Astrocyte (in vitro differentiated cells and primary cell): ENCODE measurements at regions not wholly inside any gene's neighbourhood (a gene's known extent, or its start where the extent isn't known, plus 50 kb on each side); places are given as distances from the start of the nearest gene placed in this dataset.

Experiments used
- DNase-seq: peaks from one replicate; pipeline ENCODE4 v3.0.0-alpha.2; 2010; ENCODE audit warnings: low read depth
- FAIRE-seq: peaks from 2 replicates; lab custom pipeline; 2011; peaks lifted over from hg19 to GRCh38; lab: Jason Lieb, UNC
- H2AFZ ChIP-seq: 2 replicates; pipeline ENCODE4 v1.6.0; 2012; ENCODE audit warnings: low read depth, low read length, inconsistent platforms
- H3K27ac ChIP-seq: 2 replicates; pipeline ENCODE4 v1.5.1; 2011; ENCODE audit warnings: low read depth, low read length, inconsistent platforms
- H3K27me3 ChIP-seq: 2 replicates; pipeline ENCODE4 v1.6.0; 2011; ENCODE audit warnings: low read length, inconsistent platforms; ENCODE audit not compliant: insufficient read depth
- H3K36me3 ChIP-seq: 2 replicates; pipeline ENCODE4 v1.5.1; 2011; ENCODE audit warnings: low read length, inconsistent platforms; ENCODE audit not compliant: insufficient read depth
- H3K4me1 ChIP-seq: 2 replicates; pipeline ENCODE4 v1.5.1; 2011; ENCODE audit warnings: low read length, inconsistent platforms; ENCODE audit not compliant: insufficient read depth
- H3K4me2 ChIP-seq: 2 replicates; pipeline ENCODE4 v1.6.0; 2012; ENCODE audit warnings: low read length, inconsistent platforms
- H3K4me3 ChIP-seq: 2 replicates; pipeline ENCODE4 v1.5.1; 2011; ENCODE audit warnings: low read depth, mild to moderate bottlenecking, low read length, inconsistent platforms; ENCODE audit not compliant: insufficient read depth
- H3K79me2 ChIP-seq: 2 replicates; pipeline ENCODE4 v1.6.0; 2012; ENCODE audit warnings: mild to moderate bottlenecking, low read length, inconsistent platforms; ENCODE audit not compliant: insufficient read depth
- H3K9ac ChIP-seq: 2 replicates; pipeline ENCODE4 v1.6.0; 2012; ENCODE audit warnings: mild to moderate bottlenecking, low read length, inconsistent platforms
- H3K9me3 ChIP-seq: 2 replicates; pipeline ENCODE4 v1.5.1; 2012; ENCODE audit warnings: low read depth, mild to moderate bottlenecking, low read length, inconsistent platforms; ENCODE audit not compliant: insufficient read depth
- H4K20me1 ChIP-seq: 2 replicates; pipeline ENCODE4 v1.6.0; 2012; ENCODE audit warnings: low read length, inconsistent platforms; ENCODE audit not compliant: insufficient read depth
- H3K27ac Mint-ChIP-seq: one replicate; pipeline ENCODE4 v1.8.0; 2021; ENCODE audit warnings: mild to moderate bottlenecking, mixed read lengths; ENCODE audit not compliant: unreplicated experiment
- H3K27me3 Mint-ChIP-seq: one replicate; pipeline ENCODE4 v1.8.0; 2021; ENCODE audit warnings: low read depth, mixed read lengths; ENCODE audit not compliant: unreplicated experiment
- H3K36me3 Mint-ChIP-seq: one replicate; pipeline ENCODE4 v1.8.0; 2021; ENCODE audit warnings: low read depth, mixed read lengths; ENCODE audit not compliant: unreplicated experiment
- H3K4me1 Mint-ChIP-seq: one replicate; pipeline ENCODE4 v1.8.0; 2021; ENCODE audit warnings: low read depth, mixed read lengths; ENCODE audit not compliant: unreplicated experiment
- H3K4me3 Mint-ChIP-seq: one replicate; pipeline ENCODE4 v1.8.0; 2021; ENCODE audit warnings: mild to moderate bottlenecking, moderate library complexity, mixed read lengths; ENCODE audit not compliant: unreplicated experiment
- H3K9me3 Mint-ChIP-seq: one replicate; pipeline ENCODE4 v1.8.0; 2021; ENCODE audit warnings: mild to moderate bottlenecking, mixed read lengths; ENCODE audit not compliant: unreplicated experiment
- CTCF ChIP-seq: IDR thresholded peaks from 2 replicates; pipeline ENCODE4 v1.5.1; 2011; ENCODE audit warnings: low read depth, mild to moderate bottlenecking, inconsistent platforms, low read length, moderate library complexity; ENCODE audit not compliant: insufficient read depth
- EZH2 ChIP-seq: IDR thresholded peaks from 2 replicates; pipeline ENCODE4 v1.6.1; 2012; ENCODE audit warnings: mild to moderate bottlenecking, low read length, inconsistent platforms; ENCODE audit not compliant: insufficient read depth

GRCh38 chr15:69885173-69885955, 212.4 kb downstream of the TLE3 start:
- Mint-ChIP-seq H3K9me3 (peaks cover 10% of the 10 kb centered on the region), H3K4me1 (no peaks in the 10 kb centered on the region), H3K4me3 (no peak overlapping the region), H3K27ac (no peak overlapping the region), H3K27me3 (peaks cover 32% of the 10 kb centered on the region), H3K36me3 (peaks cover 4% of the 10 kb centered on the region)
- DNase-seq (peak; percentile 23), FAIRE-seq (no peak)
- Histone ChIP-seq H3K4me2 (peak overlapping the region; percentile 20), H3K27ac (no peak overlapping the region), H3K79me2 (no peaks in the 10 kb centered on the region), H3K4me1 (peaks cover 6% of the 10 kb centered on the region), H3K9ac (no peak overlapping the region), H3K27me3 (peaks cover 8% of the 10 kb centered on the region), H4K20me1 (no peaks in the 10 kb centered on the region), H2AFZ (no peak overlapping the region), H3K9me3 (no peaks in the 10 kb centered on the region), H3K36me3 (no peaks in the 10 kb centered on the region), H3K4me3 (no peak overlapping the region)
- TF ChIP-seq CTCF (no peak), EZH2 (no peak)

- Histone ChIP-seq H3K27ac (no peak overlapping the region), H3K4me1 (peaks cover 6% of the 10 kb centered on the region), H3K4me2 (no peak overlapping the region), H3K4me3 (no peak overlapping the region), H3K79me2 (no peaks in the 10 kb centered on the region), H4K20me1 (no peaks in the 10 kb centered on the region), H2AFZ (no peak overlapping the region), H3K27me3 (peaks cover 12% of the 10 kb centered on the region), H3K9me3 (no peaks in the 10 kb centered on the region), H3K36me3 (no peaks in the 10 kb centered on the region), H3K9ac (no peak overlapping the region)
- Mint-ChIP-seq H3K4me3 (no peak overlapping the region), H3K27ac (no peak overlapping the region), H3K9me3 (peaks cover 13% of the 10 kb centered on the region), H3K4me1 (no peaks in the 10 kb centered on the region), H3K27me3 (peaks cover 34% of the 10 kb centered on the region), H3K36me3 (peaks cover 4% of the 10 kb centered on the region)
- DNase-seq: no peak
- no peak for TF ChIP-seq CTCF
- no peak for TF ChIP-seq EZH2
- no peak for FAIRE-seq
These were observed 210.7 kb downstream of the TLE3 start for GRCh38 chr15:69887009-69887408.

- H3K4me3 ChIP-seq: no peak overlapping the region
- H3K36me3 Mint-ChIP-seq: peaks cover 4% of the 10 kb centered on the region
- H3K27me3 Mint-ChIP-seq: peaks cover 30% of the 10 kb centered on the region
- peaks cover 13% of the 10 kb centered on the region for H3K9me3 Mint-ChIP-seq
- no peak for TF ChIP-seq EZH2
- TF ChIP-seq CTCF: no peak
- no peak overlapping the region for H3K9ac ChIP-seq
- H4K20me1 ChIP-seq: no peaks in the 10 kb centered on the region
- no peaks in the 10 kb centered on the region for H3K9me3 ChIP-seq
- H3K4me2 ChIP-seq: no peak overlapping the region
- H2AFZ ChIP-seq: no peak overlapping the region
- no peaks in the 10 kb centered on the region for H3K4me1 Mint-ChIP-seq
- H3K4me1 ChIP-seq: peaks cover 6% of the 10 kb centered on the region
- H3K27me3 ChIP-seq: peaks cover 12% of the 10 kb centered on the region
- FAIRE-seq (no peak), DNase-seq (no peak)
- H3K4me3 Mint-ChIP-seq: no peak overlapping the region
- no peak overlapping the region for H3K27ac ChIP-seq
- H3K79me2 ChIP-seq: no peaks in the 10 kb centered on the region
- no peak overlapping the region for H3K27ac Mint-ChIP-seq
- H3K36me3 ChIP-seq: no peaks in the 10 kb centered on the region
These were observed 210.2 kb downstream of the TLE3 start for GRCh38 chr15:69887553-69887952.
